OCI-LY1 (cell line): ENCODE measurements at regions not wholly inside any gene's neighbourhood (a gene's known extent, or its start where the extent isn't known, plus 50 kb on each side); places are given as distances from the start of the nearest gene placed in this dataset.

Source experiments
- EZH2 ChIP-seq: fragments of 200-600 bp; sonication (generic), shearing (Covaris generic); IDR thresholded peaks from 2 replicates; pipeline ENCODE4 v1.8.0; 2017; ENCODE audit warnings: borderline replicate concordance, mixed run types, mild to moderate bottlenecking, antibody characterized with exemption, low read length, moderate library complexity, mixed read lengths
- TF ChIP-seq, protein P1 (sequence below): fragments of 200-600 bp; sonication (generic), shearing (Covaris generic); IDR thresholded peaks from 2 replicates; pipeline ENCODE4 v1.5.1; 2017; ENCODE audit warnings: mild to moderate bottlenecking, antibody characterized with exemption, low read length, moderate library complexity, mixed read lengths

- TF ChIP-seq, protein P1, sequence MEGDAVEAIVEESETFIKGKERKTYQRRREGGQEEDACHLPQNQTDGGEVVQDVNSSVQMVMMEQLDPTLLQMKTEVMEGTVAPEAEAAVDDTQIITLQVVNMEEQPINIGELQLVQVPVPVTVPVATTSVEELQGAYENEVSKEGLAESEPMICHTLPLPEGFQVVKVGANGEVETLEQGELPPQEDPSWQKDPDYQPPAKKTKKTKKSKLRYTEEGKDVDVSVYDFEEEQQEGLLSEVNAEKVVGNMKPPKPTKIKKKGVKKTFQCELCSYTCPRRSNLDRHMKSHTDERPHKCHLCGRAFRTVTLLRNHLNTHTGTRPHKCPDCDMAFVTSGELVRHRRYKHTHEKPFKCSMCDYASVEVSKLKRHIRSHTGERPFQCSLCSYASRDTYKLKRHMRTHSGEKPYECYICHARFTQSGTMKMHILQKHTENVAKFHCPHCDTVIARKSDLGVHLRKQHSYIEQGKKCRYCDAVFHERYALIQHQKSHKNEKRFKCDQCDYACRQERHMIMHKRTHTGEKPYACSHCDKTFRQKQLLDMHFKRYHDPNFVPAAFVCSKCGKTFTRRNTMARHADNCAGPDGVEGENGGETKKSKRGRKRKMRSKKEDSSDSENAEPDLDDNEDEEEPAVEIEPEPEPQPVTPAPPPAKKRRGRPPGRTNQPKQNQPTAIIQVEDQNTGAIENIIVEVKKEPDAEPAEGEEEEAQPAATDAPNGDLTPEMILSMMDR, result no peak
- no peak for TF ChIP-seq EZH2
Measured at GRCh38 chr1:230556453-230556852, 85.8 kb upstream of the COG2 start.
